T-helper 2 cell treated with Interferon-gamma antibody and Interleukin-4, amounts not matched to agents 5 μg/mL and 100 μg/mL, for 36 hours (primary cell): ENCODE measurements at regions not wholly inside any gene's neighbourhood (a gene's known extent, or its start where the extent isn't known, plus 50 kb on each side); places are given as distances from the start of the nearest gene placed in this dataset.
A peak's percentile ranks its signal among the peaks of the same experiment; 100 is the strongest.

Source experiments
- DNase-seq: peaks from one replicate; pipeline ENCODE4 v3.0.0; 2021; ENCODE audit warnings: low spot score
- H3K27ac Mint-ChIP-seq: one replicate; pipeline ENCODE4 v1.8.0; 2021; ENCODE audit warnings: mild to moderate bottlenecking, mixed read lengths
- H3K27me3 Mint-ChIP-seq: one replicate; pipeline ENCODE4 v1.8.0; 2021; ENCODE audit warnings: low read depth, mixed read lengths
- H3K36me3 Mint-ChIP-seq: one replicate; pipeline ENCODE4 v1.8.0; 2021; ENCODE audit warnings: low read depth, mixed read lengths
- H3K4me1 Mint-ChIP-seq: one replicate; pipeline ENCODE4 v1.8.0; 2021; ENCODE audit warnings: low read depth, mixed read lengths
- H3K4me3 Mint-ChIP-seq: one replicate; pipeline ENCODE4 v1.8.0; 2022; ENCODE audit warnings: mild to moderate bottlenecking, moderate library complexity, mixed read lengths
- H3K9me3 Mint-ChIP-seq: one replicate; pipeline ENCODE4 v1.8.0; 2021; ENCODE audit warnings: mixed read lengths

DNA sequence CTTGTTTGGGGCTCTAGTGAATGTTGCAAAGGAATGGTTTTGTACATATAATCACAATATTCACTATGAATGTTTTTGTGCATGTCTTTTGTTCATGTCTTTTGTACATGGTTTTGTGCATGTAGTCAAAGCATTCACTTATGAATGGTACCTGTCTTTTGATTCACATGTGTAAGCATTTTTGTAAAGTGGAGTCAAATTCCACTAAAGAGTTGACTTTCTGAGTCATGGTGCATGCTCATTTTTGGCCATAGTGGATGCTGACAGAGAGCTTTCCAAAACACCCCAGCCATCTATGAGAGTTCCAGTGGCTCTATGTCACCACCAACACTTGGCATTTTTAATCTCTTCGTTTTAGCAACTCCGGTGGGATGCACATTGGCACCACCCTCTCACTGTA is 1185.9 kb upstream of the TMEM132C start:
- Mint-ChIP-seq H3K27me3 (peaks cover 4% of the 10 kb centered on the region), H3K36me3 (no peaks in the 10 kb centered on the region), H3K27ac (no peak overlapping the region), H3K4me3 (no peak overlapping the region), H3K9me3 (peaks cover 3% of the 10 kb centered on the region), H3K4me1 (peaks cover 3% of the 10 kb centered on the region)
- no peak for DNase-seq

GRCh38 chr12:127083008-127083949 is 1183.7 kb upstream of the TMEM132C start:
- Mint-ChIP-seq H3K4me1 (peaks cover 3% of the 10 kb centered on the region), H3K36me3 (no peaks in the 10 kb centered on the region), H3K9me3 (peaks cover 3% of the 10 kb centered on the region), H3K27me3 (no peaks in the 10 kb centered on the region), H3K27ac (peak overlapping the region; percentile 79), H3K4me3 (peak overlapping the region; percentile 68)
- DNase-seq = peak; percentile 13

- H3K27ac Mint-ChIP-seq = no peak overlapping the region
- peaks cover 3% of the 10 kb centered on the region for H3K9me3 Mint-ChIP-seq
- no peaks in the 10 kb centered on the region for H3K4me1 Mint-ChIP-seq
- H3K4me3 Mint-ChIP-seq = no peak overlapping the region
- H3K36me3 Mint-ChIP-seq = no peaks in the 10 kb centered on the region
- H3K27me3 Mint-ChIP-seq = no peaks in the 10 kb centered on the region
- no peak for DNase-seq
These were observed 1165.9 kb upstream of the TMEM132C start for GRCh38 chr12:127101076-127101475.

DNA sequence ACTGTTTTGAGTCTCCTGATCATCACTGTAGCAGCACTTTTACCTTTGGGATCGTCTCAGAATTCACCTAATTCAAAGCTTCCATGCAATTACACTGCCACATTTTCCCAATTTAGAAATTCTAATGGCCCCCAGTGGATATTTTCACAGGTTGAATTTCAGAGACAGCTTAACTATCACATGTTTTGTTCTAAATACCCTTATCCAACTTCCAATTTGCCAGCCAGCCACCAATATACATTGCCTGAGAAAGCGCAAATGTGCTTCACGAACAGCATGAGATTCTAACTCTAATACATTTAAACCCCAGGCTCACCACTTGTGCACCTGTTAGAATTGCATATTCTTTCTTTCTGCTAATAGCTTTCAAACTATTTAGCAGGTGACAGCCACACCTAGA is 1160.9 kb upstream of the TMEM132C start:
- Mint-ChIP-seq H3K27ac (no peak overlapping the region), H3K27me3 (no peaks in the 10 kb centered on the region), H3K4me3 (no peak overlapping the region), H3K36me3 (no peaks in the 10 kb centered on the region), H3K4me1 (no peaks in the 10 kb centered on the region), H3K9me3 (peaks cover 3% of the 10 kb centered on the region)
- DNase-seq = no peak

DNA sequence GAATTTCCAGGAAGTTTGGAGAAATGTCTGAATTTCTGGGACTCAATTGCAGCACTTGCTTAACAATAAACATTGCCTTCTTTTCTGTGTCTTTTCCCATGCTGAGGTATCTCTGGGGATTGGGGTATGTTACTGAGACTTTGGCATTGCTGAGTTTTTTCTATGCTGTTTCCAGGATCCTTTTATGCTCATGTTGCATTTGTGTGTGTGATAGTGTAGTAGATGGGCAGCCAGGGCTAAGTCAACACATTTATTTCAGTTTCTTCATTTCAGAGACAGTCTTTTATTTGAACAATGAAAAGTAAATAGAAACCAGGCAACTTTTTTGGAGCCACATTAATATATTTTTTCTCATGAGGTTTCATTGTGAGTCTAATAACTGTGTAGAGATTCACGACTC is 1160.3 kb upstream of the TMEM132C start:
- Mint-ChIP-seq H3K9me3 (peaks cover under 1% of the 10 kb centered on the region), H3K36me3 (no peaks in the 10 kb centered on the region), H3K27ac (no peak overlapping the region), H3K4me1 (no peaks in the 10 kb centered on the region), H3K4me3 (no peak overlapping the region), H3K27me3 (no peaks in the 10 kb centered on the region)
- DNase-seq = no peak

- H3K27ac Mint-ChIP-seq = no peak overlapping the region
- DNase-seq = no peak
- H3K4me3 Mint-ChIP-seq = no peak overlapping the region
- H3K27me3 Mint-ChIP-seq = no peaks in the 10 kb centered on the region
- H3K4me1 Mint-ChIP-seq = no peaks in the 10 kb centered on the region
- H3K36me3 Mint-ChIP-seq = no peaks in the 10 kb centered on the region
- no peaks in the 10 kb centered on the region for H3K9me3 Mint-ChIP-seq
These were observed 1159.2 kb upstream of the TMEM132C start for GRCh38 chr12:127107744-127108143.

DNA sequence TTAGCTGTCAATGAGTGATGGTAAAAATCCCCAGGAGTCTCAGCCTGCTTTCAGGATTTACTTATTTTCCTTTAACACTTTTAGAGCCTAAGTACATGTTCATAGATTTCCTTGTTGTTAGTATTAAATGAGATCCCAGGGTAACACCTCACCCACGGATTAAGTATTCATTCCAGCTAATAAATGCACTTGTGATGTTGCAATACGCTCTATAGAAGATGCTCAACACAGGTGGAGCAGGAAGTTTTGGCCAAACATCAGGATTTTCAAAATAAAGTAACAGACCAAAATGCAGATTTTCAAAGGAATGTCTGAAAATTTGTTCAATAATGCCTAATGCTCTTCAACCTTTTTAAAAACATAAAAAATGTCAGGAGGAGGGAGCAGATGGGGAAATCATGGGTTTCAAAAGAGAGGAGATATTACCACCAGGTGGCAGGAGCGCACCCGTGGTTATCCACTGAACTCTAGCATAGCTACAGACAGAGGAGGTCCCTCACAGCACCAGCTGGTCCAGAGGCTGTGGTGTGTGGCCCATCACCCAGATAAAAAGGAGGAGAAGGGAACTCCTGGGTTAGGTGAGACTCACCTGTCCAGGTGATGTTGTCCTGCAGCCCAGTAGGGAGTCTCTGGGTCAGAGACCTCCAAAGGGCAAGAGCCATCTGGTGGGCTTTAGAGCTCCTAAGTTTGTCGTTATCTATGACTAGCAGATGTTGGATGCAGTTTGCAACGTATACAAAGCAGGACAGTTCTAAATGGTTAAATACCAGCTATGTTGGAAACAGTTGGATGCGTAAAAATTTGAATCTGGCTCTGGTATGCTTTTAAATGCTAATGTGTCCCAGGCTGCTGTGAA is 1158.4 kb upstream of the TMEM132C start:
- no peaks in the 10 kb centered on the region for H3K36me3 Mint-ChIP-seq
- DNase-seq = peak; percentile 13

DNA sequence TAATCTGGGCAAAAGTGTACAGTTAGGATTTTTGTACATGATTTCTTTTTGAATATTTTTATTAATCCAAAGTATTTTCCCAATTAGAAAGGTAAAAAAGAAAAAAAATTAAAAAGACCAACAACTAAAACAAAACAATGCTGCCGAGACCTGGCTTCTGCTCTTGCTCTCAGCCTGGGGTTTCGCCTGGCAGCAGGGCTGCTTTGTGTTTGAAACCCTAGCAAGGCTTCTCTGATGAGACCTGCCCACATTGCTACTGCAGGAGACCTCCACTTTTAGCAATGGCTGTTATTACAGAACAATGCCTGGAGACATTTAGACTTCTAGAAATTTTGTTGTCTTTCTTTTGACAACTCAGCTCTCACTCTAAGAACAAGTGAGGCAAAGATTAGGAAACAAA is 1153.0 kb upstream of the TMEM132C start:
- H3K4me1 Mint-ChIP-seq = no peaks in the 10 kb centered on the region
- no peaks in the 10 kb centered on the region for H3K27me3 Mint-ChIP-seq
- no peak for DNase-seq
- no peak overlapping the region for H3K4me3 Mint-ChIP-seq
- no peak overlapping the region for H3K27ac Mint-ChIP-seq
- H3K9me3 Mint-ChIP-seq = no peaks in the 10 kb centered on the region
- no peaks in the 10 kb centered on the region for H3K36me3 Mint-ChIP-seq

More for the DNA sequence above, 1158.4 kb upstream of the TMEM132C start:
- H3K4me3 Mint-ChIP-seq = no peak overlapping the region
- H3K27ac Mint-ChIP-seq = no peak overlapping the region
- no peaks in the 10 kb centered on the region for H3K9me3 Mint-ChIP-seq
- H3K4me1 Mint-ChIP-seq = no peaks in the 10 kb centered on the region
- no peaks in the 10 kb centered on the region for H3K27me3 Mint-ChIP-seq

DNA sequence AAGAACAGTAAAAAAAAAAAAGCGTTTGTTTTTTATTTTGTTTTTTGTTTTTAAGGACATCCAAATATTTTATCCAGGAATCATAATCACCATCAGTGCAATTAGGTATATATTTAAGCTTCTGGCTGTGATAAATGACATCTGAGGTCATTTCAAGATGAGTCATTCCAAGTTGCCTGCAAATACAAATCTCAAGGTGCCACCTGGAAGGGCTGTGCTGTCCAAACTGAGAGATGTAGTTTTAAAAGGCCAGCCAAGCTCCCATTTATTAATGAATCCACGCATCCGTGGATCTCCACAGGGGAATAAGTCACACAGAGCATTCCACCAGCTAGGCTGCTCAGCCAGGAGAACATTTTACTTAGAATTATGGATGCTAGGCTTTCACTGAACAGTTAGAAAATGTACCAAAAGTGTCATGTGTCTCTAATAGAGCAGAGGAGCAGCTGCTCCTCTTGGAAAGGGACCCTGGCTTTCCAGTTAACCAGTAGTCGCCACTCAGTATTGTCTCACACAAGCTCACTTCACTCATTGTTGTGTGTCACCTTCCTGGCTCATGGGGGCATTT is 1151.4 kb upstream of the TMEM132C start:
- H3K27me3 Mint-ChIP-seq = no peaks in the 10 kb centered on the region
- DNase-seq = no peak
- no peaks in the 10 kb centered on the region for H3K4me1 Mint-ChIP-seq
- H3K27ac Mint-ChIP-seq = no peak overlapping the region
- no peaks in the 10 kb centered on the region for H3K36me3 Mint-ChIP-seq
- no peaks in the 10 kb centered on the region for H3K9me3 Mint-ChIP-seq
- no peak overlapping the region for H3K4me3 Mint-ChIP-seq

DNA sequence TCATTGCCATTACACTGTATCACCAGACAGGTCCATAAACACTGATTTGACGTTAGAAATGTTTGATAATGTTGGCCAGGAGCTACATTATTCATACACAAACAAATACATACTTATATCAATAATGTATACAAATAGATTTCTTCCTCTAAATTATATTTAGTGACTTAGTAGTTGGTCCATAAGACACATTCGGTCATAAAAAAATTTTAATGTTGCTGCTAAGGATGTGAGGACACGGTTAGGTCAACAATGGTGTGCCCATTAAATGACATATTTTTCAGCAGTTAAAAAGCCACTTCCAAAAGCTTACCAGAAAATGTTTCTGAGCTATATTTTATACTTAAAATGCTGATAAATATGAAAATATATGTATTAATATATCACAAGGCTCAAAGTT is 1148.7 kb upstream of the TMEM132C start:
- no peaks in the 10 kb centered on the region for H3K9me3 Mint-ChIP-seq
- H3K4me3 Mint-ChIP-seq = no peak overlapping the region

GRCh38 chr12:127119600-127120140 is 1147.3 kb upstream of the TMEM132C start:
- Mint-ChIP-seq H3K27ac (no peak overlapping the region), H3K27me3 (no peaks in the 10 kb centered on the region), H3K4me3 (no peak overlapping the region), H3K36me3 (no peaks in the 10 kb centered on the region), H3K9me3 (no peaks in the 10 kb centered on the region), H3K4me1 (no peaks in the 10 kb centered on the region)
- no peak for DNase-seq

More for the DNA sequence above, 1148.7 kb upstream of the TMEM132C start:
- Mint-ChIP-seq H3K27me3 (no peaks in the 10 kb centered on the region), H3K4me1 (no peaks in the 10 kb centered on the region), H3K27ac (no peak overlapping the region), H3K36me3 (no peaks in the 10 kb centered on the region)
- no peak for DNase-seq

GRCh38 chr12:127120851-127121250 is 1146.1 kb upstream of the TMEM132C start:
- no peaks in the 10 kb centered on the region for H3K27me3 Mint-ChIP-seq
- H3K4me3 Mint-ChIP-seq = no peak overlapping the region
- no peaks in the 10 kb centered on the region for H3K36me3 Mint-ChIP-seq
- no peaks in the 10 kb centered on the region for H3K4me1 Mint-ChIP-seq
- H3K9me3 Mint-ChIP-seq = no peaks in the 10 kb centered on the region
- DNase-seq = no peak
- H3K27ac Mint-ChIP-seq = no peak overlapping the region

DNA sequence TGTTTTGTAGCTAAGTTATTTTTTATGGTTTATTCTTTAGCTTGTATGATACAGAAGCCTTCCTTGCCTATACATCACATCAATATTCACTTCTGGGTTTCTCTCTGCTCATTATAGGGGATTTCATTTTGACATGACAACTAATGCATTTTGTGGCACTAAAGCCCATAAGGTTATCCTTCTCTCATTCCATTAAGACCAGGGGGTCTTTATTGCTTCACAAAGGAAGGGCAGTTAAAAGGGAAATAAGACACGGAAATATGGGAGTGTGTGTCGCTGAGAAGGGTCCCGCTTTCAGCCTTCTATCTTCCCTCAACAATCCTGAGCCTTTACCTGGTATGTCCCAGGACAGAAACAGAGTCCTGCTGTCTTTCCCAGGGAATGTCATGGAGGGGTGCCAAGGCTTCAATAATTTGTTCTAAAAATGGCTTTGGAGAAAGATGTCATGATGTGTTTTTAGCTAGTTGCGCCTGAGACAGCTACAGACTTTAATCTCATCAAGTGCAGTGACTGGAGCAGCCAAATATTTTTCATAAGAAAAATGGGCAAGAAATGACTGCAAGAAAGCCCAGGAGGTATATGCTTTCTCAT is 1145.4 kb upstream of the TMEM132C start:
- Mint-ChIP-seq H3K27me3 (no peaks in the 10 kb centered on the region), H3K27ac (no peak overlapping the region), H3K9me3 (no peaks in the 10 kb centered on the region), H3K4me3 (no peak overlapping the region), H3K4me1 (no peaks in the 10 kb centered on the region), H3K36me3 (no peaks in the 10 kb centered on the region)
- no peak for DNase-seq
